ENCODE measurements at regions not wholly inside any gene's neighbourhood (a gene's known extent, or its start where the extent isn't known, plus 50 kb on each side); places are given as distances from the start of the nearest gene placed in this dataset.
A peak's percentile ranks its signal among the peaks of the same experiment; 100 is the strongest.
"Not testable (repeated sequence)": the region's sequence is repeated elsewhere in the genome, so short reads cannot be mapped to it uniquely, and the experiment has no call there.

DNA sequence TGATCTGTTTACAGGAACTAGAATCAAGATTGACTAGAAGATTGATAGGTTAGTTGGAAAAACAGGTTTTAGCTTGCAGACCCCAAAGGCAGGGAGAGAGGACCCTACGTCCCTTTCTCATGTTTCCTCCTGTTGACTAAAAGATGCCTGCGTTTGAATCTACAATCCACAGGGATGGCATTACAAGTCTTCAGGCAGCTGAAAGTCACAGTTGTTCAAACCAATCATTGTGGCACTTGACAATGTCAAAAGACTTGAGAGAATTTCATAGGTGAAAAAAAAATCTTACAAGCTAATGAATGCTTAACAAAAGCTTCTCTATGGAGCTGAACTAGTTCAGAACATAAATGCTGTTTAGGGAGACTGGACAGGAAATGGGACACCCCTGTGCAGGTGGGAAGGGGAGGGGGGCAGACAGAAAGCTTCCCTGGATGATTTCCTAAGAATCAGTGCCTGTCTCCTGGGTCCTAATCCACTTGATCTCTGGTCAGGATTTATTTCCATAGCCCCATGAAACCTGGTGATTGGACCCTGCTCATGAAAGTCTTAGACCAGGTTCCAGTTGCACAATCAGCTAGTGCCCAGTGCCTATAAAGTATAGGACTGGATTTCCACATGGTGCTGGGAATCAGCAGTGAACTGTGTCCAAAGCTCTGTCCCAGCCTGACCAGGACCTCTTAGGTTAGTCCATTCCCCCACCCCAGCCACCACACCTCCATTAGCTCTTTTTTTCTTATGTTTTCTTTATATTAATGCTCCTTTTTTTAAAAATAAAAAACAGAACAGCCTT lies 91.6 kb upstream of the BCAR3 start:
- DNase-seq, result no peak

GRCh38 chr1:93771843-93772242 lies 90.2 kb upstream of the BCAR3 start:
- no peak for DNase-seq

DNA sequence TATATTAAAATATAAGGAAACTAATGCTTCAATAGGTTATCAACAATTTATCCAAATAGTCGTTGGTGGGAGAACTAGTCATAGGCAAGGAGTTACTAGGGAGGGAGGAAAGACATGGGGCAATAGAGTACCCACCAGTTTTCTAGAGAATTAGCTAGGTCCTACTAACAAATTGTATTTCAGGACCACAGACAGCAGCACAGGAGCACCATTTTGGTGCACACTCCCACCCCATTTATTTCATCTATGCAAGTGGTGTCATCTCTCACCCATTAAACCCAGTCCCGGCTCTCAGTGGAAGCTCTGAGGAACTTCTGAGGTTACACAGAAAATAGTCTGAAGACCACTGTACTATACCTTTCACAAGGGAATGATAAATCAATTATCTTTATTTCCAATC lies 89.0 kb upstream of the BCAR3 start:
- DNase-seq, result no peak

- DNase-seq, result no peak
These were observed 88.1 kb upstream of the BCAR3 start for GRCh38 chr1:93769777-93770176.

- peak; percentile 37 for DNase-seq
These were observed 86.8 kb upstream of the BCAR3 start for GRCh38 chr1:93768380-93768863.

GRCh38 chr1:93766451-93766850 lies 84.8 kb upstream of the BCAR3 start:
- DNase-seq, result no peak

- DNase-seq, result no peak
These were observed 83.5 kb upstream of the BCAR3 start for GRCh38 chr1:93765099-93765498.

GRCh38 chr1:93764366-93764750 lies 82.7 kb upstream of the BCAR3 start:
- no peak for DNase-seq

- no peak for DNase-seq
These were observed 82.2 kb upstream of the BCAR3 start for GRCh38 chr1:93763704-93764365.

DNA sequence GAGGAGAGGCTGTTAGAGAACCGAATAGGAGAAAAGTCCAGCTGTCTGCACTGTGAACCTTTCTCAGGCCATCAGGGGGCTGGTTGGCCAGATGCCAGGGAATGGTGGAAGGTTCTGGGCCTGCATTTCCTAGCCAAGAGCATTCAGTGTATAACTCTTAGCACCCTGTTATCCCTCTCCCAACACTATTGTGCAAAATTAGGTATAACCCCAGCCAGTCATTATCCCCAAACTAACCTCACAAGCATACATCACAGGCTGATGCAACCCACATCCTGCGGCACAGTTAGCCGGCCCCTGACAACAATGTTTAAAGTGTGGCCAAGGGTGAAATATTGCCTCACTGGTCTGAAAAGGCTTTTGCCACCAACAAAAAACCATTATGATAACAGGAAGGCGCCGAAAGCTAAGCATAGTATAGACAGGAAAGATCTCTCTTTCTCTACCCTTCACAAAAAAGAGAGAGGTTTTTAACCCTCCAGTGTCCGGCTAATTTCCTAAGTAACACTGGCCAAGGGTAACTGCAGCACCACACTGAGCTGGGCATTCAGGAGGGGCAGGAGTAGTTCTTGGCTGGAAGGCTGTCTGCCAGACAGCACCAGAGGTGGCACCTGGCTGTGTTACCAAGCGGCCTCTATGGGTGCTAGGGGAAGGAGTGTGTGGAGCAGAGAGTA lies 77.3 kb upstream of the BCAR3 start:
- no peak for DNase-seq

DNA sequence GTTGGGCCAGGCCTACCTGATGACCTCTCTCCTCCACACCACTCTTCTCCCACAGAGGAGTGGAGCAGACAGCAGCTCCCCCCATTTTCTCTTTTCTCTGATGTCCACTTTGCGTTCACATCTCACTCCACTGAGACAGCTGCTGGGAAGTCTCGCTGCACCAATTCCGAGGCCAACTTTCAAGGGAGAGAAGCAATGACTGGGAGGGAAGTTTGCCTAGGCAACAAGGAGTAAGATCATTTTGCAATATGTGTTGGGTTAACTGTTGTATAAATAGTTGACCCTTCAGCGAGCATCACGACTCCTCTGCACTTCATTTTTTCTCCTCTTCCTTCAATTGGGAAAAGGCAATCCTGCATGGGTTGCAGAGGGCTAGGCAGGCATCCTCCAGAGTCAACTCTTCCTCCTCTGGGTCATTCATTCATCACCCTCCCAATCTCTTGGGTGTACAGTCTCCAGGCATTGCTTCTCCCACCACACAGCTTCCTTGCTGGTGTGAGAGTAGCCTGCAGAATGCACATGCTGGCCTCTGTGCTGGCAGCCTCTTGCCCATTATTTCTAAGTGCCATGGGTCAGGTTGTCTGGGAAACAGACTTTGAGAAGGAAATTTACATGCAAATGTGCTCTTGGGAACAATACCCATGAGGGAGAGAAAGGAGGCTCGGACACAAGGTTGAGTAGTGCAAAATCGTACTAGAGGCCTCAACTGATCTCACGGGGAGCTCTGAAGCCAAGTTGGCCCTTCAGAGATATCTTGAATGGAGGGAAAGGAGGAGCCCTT lies 75.8 kb upstream of the BCAR3 start:
- DNase-seq, result no peak

GRCh38 chr1:93756657-93757056 lies 75.0 kb upstream of the BCAR3 start:
- no peak for DNase-seq

GRCh38 chr1:93755251-93755715 lies 73.6 kb upstream of the BCAR3 start:
- not testable (repeated sequence) for DNase-seq

DNA sequence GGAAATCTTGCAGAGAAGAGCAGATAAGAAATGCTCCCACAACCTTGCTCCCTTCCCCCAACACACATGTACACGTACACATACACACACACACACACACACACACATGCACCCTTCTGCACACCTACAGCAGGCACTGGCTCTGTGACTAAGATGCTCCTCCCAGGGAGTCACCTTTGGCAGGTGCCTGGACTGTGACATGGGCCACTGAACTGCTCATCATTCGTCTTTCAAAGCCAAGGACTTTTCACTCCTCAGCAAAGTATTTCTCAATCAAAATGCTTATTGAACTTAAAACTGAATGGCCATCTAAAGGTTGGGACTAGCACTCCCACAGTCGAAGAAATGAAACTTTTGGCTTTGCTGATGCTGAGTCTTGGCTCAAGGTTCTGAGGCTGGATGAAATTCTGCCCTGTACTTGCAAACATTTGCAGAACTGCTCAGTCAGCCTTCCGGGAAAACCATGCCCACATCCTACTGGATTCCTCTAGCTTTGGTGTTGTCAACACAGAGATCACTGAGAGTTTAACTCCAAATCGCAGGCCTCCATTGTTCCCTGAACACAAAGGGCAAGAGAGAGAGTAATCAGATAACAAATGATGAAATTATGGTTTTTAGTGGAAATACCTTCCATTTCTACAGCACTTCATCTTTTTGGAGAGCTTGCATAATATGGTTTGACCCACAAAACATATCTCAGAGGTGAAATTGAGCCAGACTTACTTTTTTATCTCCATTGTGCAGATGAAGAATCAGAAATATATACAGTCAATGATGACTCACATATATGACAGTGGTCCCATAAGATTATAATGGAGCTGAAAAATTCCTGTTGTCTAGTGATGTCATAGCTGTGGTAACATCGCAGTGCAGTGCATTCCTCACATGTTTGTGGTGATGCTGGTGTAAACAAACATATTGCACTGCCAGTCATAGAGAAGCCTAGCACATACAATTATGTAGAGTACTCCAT lies 72.4 kb upstream of the BCAR3 start:
- no peak for DNase-seq

DNA sequence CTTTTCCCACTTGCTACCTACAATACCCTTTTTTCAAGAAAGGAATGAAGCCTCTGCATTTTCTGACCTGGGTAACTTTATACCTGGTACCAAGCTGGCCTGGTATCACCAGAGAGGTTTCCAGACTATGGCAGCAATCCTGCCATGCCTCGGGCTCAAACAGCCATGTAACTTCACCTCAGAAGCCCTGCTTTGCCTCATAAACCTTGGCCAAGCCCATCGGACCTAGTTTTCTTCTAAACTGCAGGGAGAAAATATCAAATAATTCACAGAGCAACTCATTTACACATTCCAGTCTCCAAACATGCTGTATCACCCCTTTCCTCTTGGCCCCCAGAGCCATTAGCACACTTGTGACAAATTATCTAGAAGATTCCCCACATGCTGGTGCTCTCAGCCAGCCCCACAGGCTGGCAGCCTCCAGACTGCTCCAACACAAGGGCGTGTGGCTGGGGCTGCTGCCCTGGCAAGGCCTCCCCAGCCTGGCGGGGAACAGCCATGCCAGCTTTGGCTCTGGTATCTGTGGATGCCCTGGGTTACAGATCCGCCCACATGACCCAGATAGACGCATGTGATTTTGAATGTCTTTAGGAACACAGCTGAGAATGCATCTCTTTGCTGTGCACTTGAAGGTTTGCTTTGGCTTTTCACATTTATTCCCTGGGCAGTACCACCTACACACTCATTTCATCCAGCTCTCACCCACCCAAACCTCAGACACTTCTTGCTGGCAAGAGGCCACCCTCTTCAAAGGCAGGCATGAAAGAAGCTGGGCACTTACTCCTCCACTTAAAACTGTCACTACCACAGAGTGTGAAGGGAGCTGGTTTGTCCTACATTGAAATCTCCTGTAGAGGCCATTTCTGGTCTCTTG lies 70.0 kb upstream of the BCAR3 start:
- no peak for DNase-seq

DNA sequence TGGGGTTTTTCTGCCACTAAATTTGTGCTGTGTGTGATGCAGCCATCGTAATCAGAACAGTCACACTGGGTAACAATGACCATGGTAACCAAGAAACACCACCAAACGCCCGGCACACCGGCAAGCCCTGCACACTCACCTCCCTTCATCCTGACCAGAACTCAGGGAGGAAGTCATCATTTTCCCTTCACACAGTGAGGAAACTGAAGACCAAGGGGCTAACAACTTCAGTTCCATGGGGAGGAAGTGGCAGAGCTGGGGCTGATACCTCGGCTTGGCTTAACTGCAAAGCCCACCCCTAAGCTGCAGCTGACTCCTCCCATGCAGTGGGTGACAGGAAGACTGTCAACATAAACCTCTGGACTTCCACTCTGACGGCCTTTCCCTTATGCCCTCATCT lies 69.3 kb upstream of the BCAR3 start:
- DNase-seq, result no peak

DNA sequence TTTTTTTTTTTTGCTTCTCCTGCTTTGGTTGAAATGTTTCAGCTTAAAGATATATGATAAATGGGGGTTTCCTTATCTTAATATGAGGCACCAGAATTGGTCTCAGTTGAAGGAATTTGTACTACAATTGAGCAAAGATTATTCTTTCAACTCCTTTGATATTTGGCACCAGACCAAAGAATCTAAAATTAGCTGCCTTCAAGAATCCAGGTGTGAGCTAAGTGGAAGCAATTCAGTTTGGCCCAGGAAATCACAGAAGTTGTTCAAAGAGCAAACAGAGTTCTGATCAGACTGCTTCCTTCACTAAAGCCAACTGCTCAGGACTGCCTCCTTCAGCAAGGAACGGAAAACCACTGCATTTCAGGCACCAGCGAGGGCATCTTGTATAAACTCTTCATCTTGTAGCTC lies 68.3 kb upstream of the BCAR3 start:
- DNase-seq, result no peak

GRCh38 chr1:93749487-93749886 lies 67.8 kb upstream of the BCAR3 start:
- no peak for DNase-seq

DNA sequence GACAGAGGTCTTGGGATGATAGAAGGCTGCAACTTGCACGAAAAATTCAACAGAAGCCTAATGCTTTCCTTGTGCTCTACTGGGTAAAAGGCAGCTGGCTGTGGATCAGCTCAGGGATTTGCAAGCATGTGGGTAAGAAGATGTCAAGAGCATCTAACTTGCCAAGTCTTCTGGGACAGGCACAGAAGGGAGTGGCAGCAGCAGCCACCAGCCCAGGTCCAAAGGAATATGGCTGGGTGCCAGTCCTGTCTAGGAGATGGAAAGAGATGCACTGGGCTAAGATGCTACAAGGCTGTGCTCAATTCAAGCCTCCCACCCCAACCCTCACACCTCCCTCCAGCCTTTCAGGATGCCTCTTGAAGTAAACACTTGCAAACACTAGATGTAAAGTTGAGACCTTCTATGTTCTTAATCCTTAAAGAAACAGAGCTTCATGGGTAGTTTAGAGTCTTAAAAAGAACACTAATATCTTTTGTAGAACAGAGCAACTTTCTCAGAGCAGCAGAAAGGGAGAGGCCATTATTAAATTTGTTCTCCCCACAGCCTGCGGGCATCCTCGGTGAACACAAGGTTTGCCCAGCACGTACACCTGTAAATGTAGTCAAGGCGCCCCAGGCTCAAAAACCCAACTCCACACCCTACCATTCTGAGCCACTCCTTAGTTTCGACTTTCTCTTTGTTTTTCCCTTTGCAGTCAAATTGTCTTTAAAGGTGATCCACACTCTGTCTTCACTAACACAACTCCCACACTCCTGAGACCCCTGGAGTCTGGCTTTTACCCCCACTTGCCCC lies 64.6 kb upstream of the BCAR3 start:
- no peak for DNase-seq

Data from NCI-H1694 treated with DMSO at 0.1 percent for 48 hours (cell line).